HG02870 (cell line): ENCODE measurements at regions not wholly inside any gene's neighbourhood (a gene's known extent, or its start where the extent isn't known, plus 50 kb on each side); places are given as distances from the start of the nearest gene placed in this dataset.

ENCODE experiments used
- ATAC-seq: cut with Tn5 transposase; IDR thresholded peaks from one replicate; pipeline ENCODE4 v1.9.1; 2021; ENCODE audit warnings: mild to moderate bottlenecking, moderate library complexity; ENCODE audit not compliant: unreplicated experiment

DNA sequence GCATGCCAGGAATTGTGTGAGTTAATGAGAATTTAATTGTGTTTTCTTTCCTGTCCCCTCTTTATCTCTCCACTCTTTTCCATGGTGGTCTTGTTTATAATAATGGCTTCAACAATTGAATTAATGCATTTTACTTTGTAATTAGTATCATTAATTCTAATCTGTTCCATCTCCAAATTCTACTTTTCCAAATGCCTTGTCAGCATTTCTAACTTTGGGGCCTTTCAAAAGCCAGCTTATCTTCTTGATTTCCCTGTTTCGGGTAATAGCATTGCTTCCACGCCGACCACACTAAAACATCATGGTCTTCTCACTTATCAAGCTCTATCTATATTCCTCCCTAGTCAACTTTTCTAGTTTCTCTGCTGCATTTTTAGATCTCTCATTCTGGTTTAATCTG is 54.2 kb upstream of the RMST start:
- no peak for ATAC-seq

DNA sequence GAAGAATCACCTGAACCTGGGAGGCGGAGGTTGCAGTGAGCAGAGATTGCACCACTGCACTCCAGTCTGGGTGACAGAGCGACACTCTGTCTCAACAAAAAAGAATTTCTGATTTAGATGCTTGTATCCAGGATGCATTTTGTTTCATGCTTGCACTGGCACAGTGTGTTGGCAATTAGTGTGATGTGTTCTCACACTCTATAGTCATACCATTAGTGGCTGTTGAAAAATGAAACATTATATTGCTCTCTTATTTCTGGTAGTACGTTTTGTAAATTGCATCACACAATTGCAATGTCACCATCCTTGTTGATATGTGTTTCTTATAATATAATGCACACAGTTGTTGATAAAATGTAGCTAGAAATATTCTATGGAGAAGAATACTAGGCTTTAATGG is 51.3 kb upstream of the RMST start:
- no peak for ATAC-seq
